Suprapubic skin (tissue), 4 donors: ENCODE measurements at regions not wholly inside any gene's neighbourhood (a gene's known extent, or its start where the extent isn't known, plus 50 kb on each side); places are given as distances from the start of the nearest gene placed in this dataset.

ENCODE experiments used
- DNase-seq, 2 donors: peaks; one replicate each; pipeline ENCODE4 v3.0.0-alpha.2; 2019; ENCODE audit warnings: low spot score in 2 of 2
- H3K27ac ChIP-seq: fragments of 200-600 bp; sonication (generic); one replicate; pipeline ENCODE4 v1.5.1; 2019
- H3K27me3 ChIP-seq: fragments of 200-600 bp; sonication (generic); one replicate; pipeline ENCODE4 v1.5.1; 2019
- H3K36me3 ChIP-seq: fragments of 200-600 bp; sonication (generic); one replicate; pipeline ENCODE4 v1.5.1; 2019
- H3K4me1 ChIP-seq: fragments of 200-600 bp; sonication (generic); one replicate; pipeline ENCODE4 v1.5.1; 2019
- H3K4me3 ChIP-seq: fragments of 200-600 bp; sonication (generic); one replicate; pipeline ENCODE4 v1.5.1; 2019; ENCODE audit warnings: mild to moderate bottlenecking
- H3K9me3 ChIP-seq: fragments of 200-600 bp; sonication (generic); one replicate; pipeline ENCODE4 v1.5.1; 2019
- EP300 ChIP-seq: sonication (generic); formaldehyde crosslinking; IDR thresholded peaks from one replicate; pipeline ENCODE4 v1.6.1; 2017; ENCODE audit warnings: antibody characterized with exemption
- POLR2A ChIP-seq, 2 donors: fragments of 450-650 bp; IDR thresholded peaks; one replicate each; pipeline ENCODE4 v1.6.1; 2017; ENCODE audit warnings: antibody characterized with exemption in 2 of 2, mild to moderate bottlenecking in 2 of 2, moderate library complexity in 2 of 2
- POLR2AphosphoS5 ChIP-seq, 3 donors: sonication (generic); formaldehyde crosslinking; IDR thresholded peaks; one replicate each; pipeline ENCODE4 v1.6.1; 2017; ENCODE audit warnings: antibody characterized with exemption in 3 of 3
- WGBS: methylation state at CpG from one replicate; pipeline ENCODE4 v1.1.5; 2018; 5-methylcytosine and 5-hydroxymethylcytosine counted together
- TF ChIP-seq, protein P1 (sequence below), 2 donors: fragments of 200-600 bp in 1 of 2; fragments of 450-650 bp in 1 of 2; sonication (generic) in 1 of 2; IDR thresholded peaks; one replicate each; pipeline ENCODE4 v1.5.1; 2016 to 2019; ENCODE audit warnings: antibody characterized with exemption in 2 of 2, mild to moderate bottlenecking in 1 of 2, moderate library complexity in 1 of 2

DNA sequence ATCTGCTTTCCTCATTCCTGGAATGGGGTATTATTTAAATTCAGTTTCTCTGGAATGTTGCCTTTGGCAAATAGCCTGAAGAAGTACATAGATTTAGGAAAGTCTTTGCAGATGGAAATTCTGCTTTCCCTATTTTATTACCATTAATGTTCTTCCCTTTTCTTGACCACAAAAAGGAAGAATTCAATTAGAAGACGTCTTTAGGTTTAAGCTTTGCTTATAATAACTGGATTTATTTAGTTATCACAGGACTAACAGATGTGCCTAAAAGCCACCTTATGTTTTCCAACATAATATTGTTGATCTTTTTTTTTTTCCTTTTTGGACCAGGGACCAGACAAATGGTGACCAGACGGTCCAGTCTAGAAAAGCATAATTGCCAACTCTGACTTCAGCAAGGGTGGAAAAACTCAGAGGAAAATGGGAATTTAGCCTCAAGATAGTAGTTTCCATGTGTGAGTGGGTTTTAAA is 210.1 kb upstream of the SPRY2 start:
- no peak overlapping the region for H3K27ac ChIP-seq
- peaks cover 10% of the 10 kb centered on the region for H3K4me1 ChIP-seq
- DNase-seq: no peak
- 48% methylated on average over 2 of the region's 2 CpGs for WGBS
- no peak overlapping the region for H3K4me3 ChIP-seq
- no peak for TF ChIP-seq POLR2A (IDR thresholded peaks at IDR 0.05)
- no peak for TF ChIP-seq EP300
- TF ChIP-seq, protein P1, sequence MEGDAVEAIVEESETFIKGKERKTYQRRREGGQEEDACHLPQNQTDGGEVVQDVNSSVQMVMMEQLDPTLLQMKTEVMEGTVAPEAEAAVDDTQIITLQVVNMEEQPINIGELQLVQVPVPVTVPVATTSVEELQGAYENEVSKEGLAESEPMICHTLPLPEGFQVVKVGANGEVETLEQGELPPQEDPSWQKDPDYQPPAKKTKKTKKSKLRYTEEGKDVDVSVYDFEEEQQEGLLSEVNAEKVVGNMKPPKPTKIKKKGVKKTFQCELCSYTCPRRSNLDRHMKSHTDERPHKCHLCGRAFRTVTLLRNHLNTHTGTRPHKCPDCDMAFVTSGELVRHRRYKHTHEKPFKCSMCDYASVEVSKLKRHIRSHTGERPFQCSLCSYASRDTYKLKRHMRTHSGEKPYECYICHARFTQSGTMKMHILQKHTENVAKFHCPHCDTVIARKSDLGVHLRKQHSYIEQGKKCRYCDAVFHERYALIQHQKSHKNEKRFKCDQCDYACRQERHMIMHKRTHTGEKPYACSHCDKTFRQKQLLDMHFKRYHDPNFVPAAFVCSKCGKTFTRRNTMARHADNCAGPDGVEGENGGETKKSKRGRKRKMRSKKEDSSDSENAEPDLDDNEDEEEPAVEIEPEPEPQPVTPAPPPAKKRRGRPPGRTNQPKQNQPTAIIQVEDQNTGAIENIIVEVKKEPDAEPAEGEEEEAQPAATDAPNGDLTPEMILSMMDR (IDR thresholded peaks at IDR 0.05): no peak
- no peak for TF ChIP-seq POLR2AphosphoS5 (IDR thresholded peaks at IDR 0.05)
- no peaks in the 10 kb centered on the region for H3K9me3 ChIP-seq
- H3K36me3 ChIP-seq: no peaks in the 10 kb centered on the region
- no peaks in the 10 kb centered on the region for H3K27me3 ChIP-seq

DNA sequence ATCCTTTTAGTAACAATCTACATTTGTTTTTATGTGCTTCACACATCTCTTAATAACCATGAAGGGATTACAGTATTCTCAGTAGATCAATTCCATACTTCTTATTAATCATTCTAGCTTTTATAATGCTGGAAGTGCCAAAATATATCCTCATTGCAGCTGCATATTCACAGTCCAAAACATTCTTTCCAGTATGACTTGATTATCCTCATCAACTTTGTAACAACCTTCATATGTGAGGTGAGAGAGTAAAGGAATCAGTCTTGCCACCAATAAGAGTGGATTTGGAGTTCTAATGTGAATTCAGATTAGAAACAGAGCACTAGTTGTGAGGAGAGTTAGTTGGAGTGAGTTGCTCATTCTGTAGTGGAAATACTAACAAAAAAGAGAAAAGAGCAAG is 208.0 kb upstream of the SPRY2 start:
- Histone ChIP-seq H3K4me1 (peaks cover 10% of the 10 kb centered on the region), H3K27me3 (no peaks in the 10 kb centered on the region), H3K4me3 (no peak overlapping the region), H3K36me3 (no peaks in the 10 kb centered on the region), H3K9me3 (no peaks in the 10 kb centered on the region), H3K27ac (no peak overlapping the region)
- no peak for TF ChIP-seq POLR2AphosphoS5 (IDR thresholded peaks at IDR 0.05)
- DNase-seq: no peak

DNA sequence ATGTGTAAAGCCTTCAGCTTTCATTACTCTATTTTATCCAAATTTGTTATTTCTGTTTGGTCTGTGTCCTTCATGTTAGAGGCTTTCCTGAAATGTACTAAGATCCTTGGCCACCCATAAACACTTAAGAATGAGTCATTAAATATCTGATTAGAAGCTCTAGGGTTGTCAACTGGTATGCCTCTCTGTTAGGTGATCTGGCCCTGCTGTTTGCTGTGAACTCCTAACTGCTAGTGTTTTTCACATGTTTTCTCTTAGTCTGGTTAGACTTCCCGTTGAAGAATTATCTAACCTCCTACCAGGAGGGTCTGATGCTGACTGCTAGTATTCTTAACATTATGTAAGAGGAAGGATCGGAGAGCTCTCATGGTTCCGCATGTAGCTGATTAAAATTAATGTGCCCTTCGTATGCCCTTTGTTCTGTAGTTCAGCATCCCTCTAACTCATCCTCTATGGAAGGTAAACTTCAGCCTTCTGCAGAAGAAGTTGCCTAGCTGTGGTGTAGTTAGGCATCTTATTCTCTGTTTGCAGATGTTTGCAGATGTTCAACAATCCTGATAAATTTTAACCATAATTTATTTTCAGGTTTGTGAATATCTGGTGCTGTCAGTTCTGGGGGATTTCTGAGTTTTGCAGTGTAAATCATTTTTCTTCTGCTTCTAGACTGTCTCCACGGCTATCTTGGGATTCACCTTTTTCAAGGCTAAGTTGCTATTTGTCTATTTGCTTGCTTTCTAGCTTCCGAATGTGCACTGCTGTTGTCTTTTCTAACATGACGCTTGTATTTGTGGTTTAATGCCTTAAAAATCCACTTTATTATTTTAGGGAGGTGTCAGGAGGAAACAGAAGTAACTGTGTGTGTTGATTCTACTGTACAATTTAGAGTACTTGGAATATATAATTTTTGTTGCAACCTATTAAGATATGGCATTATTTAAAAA is 207.2 kb upstream of the SPRY2 start:
- DNase-seq: no peak
- TF ChIP-seq, protein P1 (IDR thresholded peaks at IDR 0.05): no peak
- TF ChIP-seq POLR2AphosphoS5 (IDR thresholded peaks at IDR 0.05) (no peak), EP300 (no peak), POLR2A (IDR thresholded peaks at IDR 0.05) (no peak)
- WGBS: 78% methylated on average over 7 of the region's 7 CpGs
- no peaks in the 10 kb centered on the region for H3K36me3 ChIP-seq
- H3K4me1 ChIP-seq: peaks cover 10% of the 10 kb centered on the region
- H3K4me3 ChIP-seq: no peak overlapping the region
- no peak overlapping the region for H3K27ac ChIP-seq
- no peaks in the 10 kb centered on the region for H3K27me3 ChIP-seq
- no peaks in the 10 kb centered on the region for H3K9me3 ChIP-seq

DNA sequence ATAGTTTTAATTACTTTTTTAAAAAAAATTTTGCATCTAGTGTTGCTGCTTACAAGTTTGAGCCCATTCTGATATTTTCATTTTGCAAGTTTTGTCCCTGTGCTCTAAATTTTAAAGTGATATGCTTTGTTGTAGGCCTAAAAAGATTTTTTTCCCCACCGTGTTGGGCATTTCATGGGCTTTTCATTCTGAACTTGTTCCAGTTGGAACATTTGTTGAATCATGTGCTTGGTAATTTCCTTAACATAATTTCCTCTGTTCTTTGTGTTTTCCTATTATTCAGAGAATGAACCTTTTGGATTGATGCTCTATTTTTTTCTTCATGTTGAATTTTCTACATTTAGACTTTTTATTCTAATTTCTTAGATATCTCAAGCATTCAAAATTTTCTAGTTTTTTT is 206.4 kb upstream of the SPRY2 start:
- Histone ChIP-seq H3K4me3 (no peak overlapping the region), H3K27me3 (no peaks in the 10 kb centered on the region), H3K9me3 (no peaks in the 10 kb centered on the region), H3K4me1 (peaks cover 10% of the 10 kb centered on the region), H3K27ac (no peak overlapping the region), H3K36me3 (no peaks in the 10 kb centered on the region)
- DNase-seq: no peak
- TF ChIP-seq POLR2AphosphoS5 (IDR thresholded peaks at IDR 0.05) (no peak), POLR2A (IDR thresholded peaks at IDR 0.05) (no peak), EP300 (no peak)
- TF ChIP-seq, protein P1 (IDR thresholded peaks at IDR 0.05): no peak
- WGBS: 59% methylated on average over 1 of the region's 1 CpG

DNA sequence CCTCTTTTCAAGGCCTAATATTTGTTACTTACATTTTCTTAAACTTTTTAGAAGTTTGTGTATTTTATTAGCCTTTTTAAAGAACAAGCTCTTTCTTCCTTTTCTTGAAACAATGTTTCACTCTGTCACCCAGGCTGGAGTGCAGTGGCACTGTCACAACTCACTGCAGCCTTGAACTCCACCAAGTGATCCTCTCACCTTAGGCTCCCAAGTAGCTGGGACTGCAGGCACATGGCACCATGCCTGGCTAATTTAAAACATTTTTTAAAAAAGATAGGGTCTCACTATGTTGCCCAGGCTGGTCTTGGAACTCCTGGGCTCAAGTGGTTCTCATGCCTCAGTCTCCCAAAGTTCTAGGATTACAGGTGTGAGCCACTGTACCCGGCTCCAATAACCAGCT is 192.2 kb upstream of the SPRY2 start:
- TF ChIP-seq POLR2A (IDR thresholded peaks at IDR 0.05) (no peak), EP300 (no peak), POLR2AphosphoS5 (IDR thresholded peaks at IDR 0.05) (no peak)
- TF ChIP-seq, protein P1 (IDR thresholded peaks at IDR 0.05): no peak
- no peak overlapping the region for H3K4me3 ChIP-seq
- no peak for DNase-seq
- 96% methylated on average over 1 of the region's 1 CpG for WGBS
- no peaks in the 10 kb centered on the region for H3K27me3 ChIP-seq
- H3K4me1 ChIP-seq: no peaks in the 10 kb centered on the region
- peaks cover 3% of the 10 kb centered on the region for H3K9me3 ChIP-seq
- no peaks in the 10 kb centered on the region for H3K36me3 ChIP-seq
- H3K27ac ChIP-seq: no peak overlapping the region
